Upper lobe of right lung (tissue), 1 donor: ENCODE measurements at regions not wholly inside any gene's neighbourhood (a gene's known extent, or its start where the extent isn't known, plus 50 kb on each side); places are given as distances from the start of the nearest gene placed in this dataset.
A peak's percentile ranks its signal among the peaks of the same experiment; 100 is the strongest.

Source experiments
- ATAC-seq: fragments of 200-7000 bp; cut with Tn5 transposase; one replicate; pipeline ENCODE4 v1.9.1; 2020; ENCODE audit warnings: mild to moderate bottlenecking, moderate library complexity
- DNase-seq: peaks from one replicate; pipeline ENCODE4 v3.0.0-alpha.2; 2020
- H3K27ac ChIP-seq: fragments of 200-600 bp; one replicate; pipeline ENCODE4 v1.8.0; 2022
- H3K27me3 ChIP-seq: fragments of 200-600 bp; one replicate; pipeline ENCODE4 v1.8.0; 2022; ENCODE audit warnings: mild to moderate bottlenecking
- H3K36me3 ChIP-seq: fragments of 200-600 bp; one replicate; pipeline ENCODE4 v1.8.0; 2022
- H3K4me1 ChIP-seq: fragments of 200-600 bp; one replicate; pipeline ENCODE4 v1.8.0; 2022
- H3K4me3 ChIP-seq: fragments of 200-600 bp; one replicate; pipeline ENCODE4 v1.8.0; 2022; ENCODE audit warnings: mild to moderate bottlenecking
- H3K9me3 ChIP-seq: fragments of 200-600 bp; one replicate; pipeline ENCODE4 v1.8.0; 2022
- CTCF ChIP-seq: fragments of 200-600 bp; IDR thresholded peaks from one replicate; pipeline ENCODE4 v1.8.0; 2022; ENCODE audit warnings: antibody characterized with exemption
- intact Hi-C: fragments of 100-400 bp; cut with DNase I; formaldehyde crosslinking; loops from one replicate; pipeline ENCODE4 v1.11.0; 2022
- donor health status: DM: no; HTN: yes; CAD: no; lungs with severe emphysema.

GRCh38 chr1:47569261-47569660, 131.4 kb downstream of the FOXD2 start:
- no peaks in the 10 kb centered on the region for H3K27me3 ChIP-seq
- H3K4me1 ChIP-seq, result peaks cover 18% of the 10 kb centered on the region
- no peak for TF ChIP-seq CTCF
- DNase-seq (no peak), ATAC-seq (no peak)
- intact Hi-C loops, result loop anchor here (10.0 kb wide), 1 partner anchor 86 kb away; no protein-coding TSS in a partner anchor
- no peak overlapping the region for H3K4me3 ChIP-seq
- H3K9me3 ChIP-seq, result no peaks in the 10 kb centered on the region
- no peaks in the 10 kb centered on the region for H3K36me3 ChIP-seq
- H3K27ac ChIP-seq, result peak overlapping the region; percentile 60

GRCh38 chr1:47569681-47570470, 132.0 kb downstream of the FOXD2 start:
- H3K27ac ChIP-seq, result peak overlapping the region; percentile 60
- peak; percentile 57 for TF ChIP-seq CTCF
- intact Hi-C loops, result loop anchor here (10.0 kb wide), 1 partner anchor 85 kb away; no protein-coding TSS in a partner anchor

DNA sequence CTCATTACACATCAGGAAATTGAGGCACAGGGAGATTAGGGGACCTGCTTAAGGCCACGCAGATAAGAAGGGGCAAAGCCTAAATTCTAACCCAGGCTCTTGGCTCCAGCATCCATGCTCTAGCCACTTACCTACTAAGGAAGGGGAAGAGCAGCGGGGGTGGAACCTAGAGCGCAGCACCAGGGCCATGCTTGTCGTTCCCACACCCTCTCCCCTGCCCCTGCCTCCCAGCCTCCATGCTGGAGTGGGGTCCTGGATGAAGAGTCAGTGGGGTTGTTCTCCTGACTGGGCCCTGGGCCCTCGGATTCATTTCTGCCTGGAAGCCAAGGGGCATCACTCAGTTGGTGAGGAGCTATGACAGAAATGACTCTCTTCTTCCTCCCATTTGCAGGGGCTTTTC, 133.3 kb downstream of the FOXD2 start:
- ATAC-seq, result no peak
- no peak for DNase-seq
- Histone ChIP-seq H3K4me1 (peaks cover 18% of the 10 kb centered on the region), H3K27ac (no peak overlapping the region), H3K27me3 (no peaks in the 10 kb centered on the region), H3K9me3 (no peaks in the 10 kb centered on the region), H3K36me3 (no peaks in the 10 kb centered on the region), H3K4me3 (no peak overlapping the region)
- intact Hi-C loops, result no loop called here
- TF ChIP-seq CTCF, result no peak

More at GRCh38 chr1:47569681-47570470, 132.0 kb downstream of the FOXD2 start:
- H3K4me1 ChIP-seq, result peaks cover 18% of the 10 kb centered on the region
- H3K4me3 ChIP-seq, result no peak overlapping the region
- ATAC-seq (peak; percentile 91), DNase-seq (peak; percentile 77)
- no peaks in the 10 kb centered on the region for H3K36me3 ChIP-seq
- no peaks in the 10 kb centered on the region for H3K9me3 ChIP-seq
- H3K27me3 ChIP-seq, result no peaks in the 10 kb centered on the region

GRCh38 chr1:47571952-47572351, 134.1 kb downstream of the FOXD2 start:
- Histone ChIP-seq H3K9me3 (no peaks in the 10 kb centered on the region), H3K36me3 (no peaks in the 10 kb centered on the region), H3K4me3 (no peak overlapping the region), H3K4me1 (peaks cover 18% of the 10 kb centered on the region), H3K27ac (no peak overlapping the region), H3K27me3 (no peaks in the 10 kb centered on the region)
- DNase-seq (no peak), ATAC-seq (no peak)
- intact Hi-C loops, result no loop called here
- TF ChIP-seq CTCF, result no peak

GRCh38 chr1:47572731-47573430, 135.0 kb downstream of the FOXD2 start:
- no peaks in the 10 kb centered on the region for H3K9me3 ChIP-seq
- ATAC-seq (no peak), DNase-seq (no peak)
- H3K27ac ChIP-seq, result no peak overlapping the region
- peaks cover 18% of the 10 kb centered on the region for H3K4me1 ChIP-seq
- no peaks in the 10 kb centered on the region for H3K27me3 ChIP-seq
- no peaks in the 10 kb centered on the region for H3K36me3 ChIP-seq
- no peak for TF ChIP-seq CTCF
- intact Hi-C loops, result no loop called here
- H3K4me3 ChIP-seq, result no peak overlapping the region
